NCI-H2227 (cell line): ENCODE measurements at regions not wholly inside any gene's neighbourhood (a gene's known extent, or its start where the extent isn't known, plus 50 kb on each side); places are given as distances from the start of the nearest gene placed in this dataset.
"Not testable (repeated sequence)": the region's sequence is repeated elsewhere in the genome, so short reads cannot be mapped to it uniquely, and the experiment has no call there.

ENCODE experiments used
- DNase-seq: peaks from one replicate; lab custom pipeline; 2025; ENCODE audit not compliant: unreplicated experiment; lab: John Stamatoyannopoulos, UW

DNA sequence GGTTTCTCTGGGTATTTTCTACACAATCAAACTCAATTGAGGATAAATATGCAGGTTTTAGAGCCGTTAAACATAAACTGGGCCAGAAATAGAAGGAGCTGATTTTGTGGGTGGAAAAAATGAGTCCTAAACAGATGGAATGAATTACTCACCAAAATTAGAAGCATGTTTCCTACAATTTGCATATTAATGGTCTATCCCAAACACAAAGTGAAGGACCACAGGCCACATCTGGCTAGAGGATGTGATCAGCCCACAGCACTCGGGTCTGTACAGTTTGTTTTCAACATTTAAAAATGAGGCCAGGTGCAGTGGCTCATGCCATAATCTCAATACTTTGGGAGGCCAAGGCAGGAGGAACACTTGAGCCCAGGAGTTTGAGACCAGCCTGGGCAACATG, 296.3 kb downstream of the PREX1 start:
- no peak for DNase-seq

DNA sequence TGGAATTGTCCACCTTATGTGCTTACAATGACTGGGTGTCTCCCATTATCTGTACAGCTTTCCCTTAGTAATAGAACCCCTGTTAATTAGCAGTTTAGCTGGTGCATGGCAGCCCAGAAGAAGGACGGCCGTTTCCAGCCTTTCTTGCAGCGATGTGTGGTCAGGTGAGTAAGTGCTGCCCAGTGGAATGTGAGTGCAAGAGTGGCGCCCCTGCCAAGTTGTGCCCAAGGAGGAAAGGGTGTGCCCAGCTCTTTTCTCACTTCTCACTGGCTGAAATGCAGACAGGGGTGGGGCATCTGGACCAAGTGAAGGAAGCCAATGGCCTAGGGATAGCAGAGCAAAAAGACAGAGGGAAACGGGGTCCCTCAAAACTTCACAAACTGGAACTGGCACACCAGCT, 296.8 kb downstream of the PREX1 start:
- no peak for DNase-seq

DNA sequence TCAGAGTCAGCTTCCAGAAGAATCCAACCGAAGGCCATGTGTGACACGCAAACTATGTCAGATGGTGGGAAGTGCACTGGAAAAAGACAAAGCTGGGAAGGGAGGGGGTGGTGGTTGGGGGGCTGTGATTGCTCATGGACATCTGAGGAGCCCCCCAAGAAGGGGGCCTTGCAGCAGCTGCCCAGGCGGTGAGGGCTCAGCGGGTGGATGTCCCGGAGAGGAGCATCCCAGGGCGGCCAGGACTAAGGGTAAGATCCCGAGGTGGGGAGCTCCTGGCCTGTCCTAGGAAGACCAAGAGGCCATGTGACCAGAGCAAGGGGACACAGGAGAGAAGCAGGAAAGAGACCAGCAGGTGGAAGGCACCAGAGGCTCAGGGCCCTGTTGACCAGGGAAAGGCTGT, 299.5 kb downstream of the PREX1 start:
- DNase-seq = no peak

DNA sequence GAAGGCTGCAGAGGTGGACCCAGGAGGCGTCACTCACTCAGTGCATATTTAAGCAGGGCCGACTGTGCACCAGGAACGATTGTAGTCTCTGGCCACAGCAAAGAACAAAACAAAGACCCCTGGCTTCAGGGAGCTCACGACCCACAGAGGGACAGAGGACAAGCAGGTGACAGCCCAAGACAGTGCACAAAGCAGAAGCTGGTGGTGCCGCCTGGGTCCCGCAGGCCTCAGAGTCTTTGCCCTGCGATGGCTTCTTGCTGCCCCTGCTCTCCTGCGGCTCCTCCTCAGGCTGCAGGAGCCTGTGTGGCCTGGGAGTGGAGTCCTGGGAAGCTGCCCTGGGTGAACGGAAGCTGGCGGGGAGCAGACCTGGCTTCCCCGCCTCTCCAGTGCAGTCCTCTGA, 300.0 kb downstream of the PREX1 start:
- no peak for DNase-seq

DNA sequence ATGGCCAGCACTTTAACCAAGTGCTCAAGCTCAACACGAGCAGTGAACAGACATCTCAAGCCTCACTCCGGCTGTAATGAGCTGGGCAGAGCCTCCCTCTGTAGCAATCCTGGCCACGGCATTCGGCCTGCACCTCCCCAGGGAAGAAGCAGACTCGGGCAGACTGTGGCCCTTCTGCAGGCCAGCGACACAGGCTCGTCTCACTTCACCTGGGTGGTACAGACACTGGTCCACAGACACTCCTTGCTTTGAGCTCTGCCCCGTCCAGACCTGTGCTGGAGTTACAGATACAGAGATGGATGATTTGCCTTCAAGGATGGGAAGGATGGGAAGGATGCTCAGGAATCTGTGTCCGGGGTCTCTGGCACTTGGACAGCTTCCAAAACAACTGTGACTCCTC, 300.9 kb downstream of the PREX1 start:
- DNase-seq = no peak

DNA sequence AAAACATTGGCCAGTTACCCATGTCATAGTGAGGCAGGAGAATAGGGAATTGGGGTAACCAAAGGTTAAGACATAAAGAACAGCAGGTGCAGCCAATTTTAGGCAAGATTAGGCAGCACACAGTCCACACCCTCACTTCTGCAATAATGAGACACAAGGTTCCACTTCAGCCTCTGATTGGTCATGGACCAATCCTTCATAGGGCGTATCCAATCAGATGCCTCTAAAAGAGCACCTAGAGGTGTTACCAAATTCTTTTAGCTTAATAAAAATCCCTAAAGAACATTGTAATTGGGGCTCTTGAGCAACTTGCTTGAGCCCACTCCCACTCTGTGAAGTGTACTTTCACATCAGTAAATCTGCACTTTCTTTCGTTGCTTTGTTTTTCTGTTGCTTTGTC, 302.4 kb downstream of the PREX1 start:
- no peak for DNase-seq

DNA sequence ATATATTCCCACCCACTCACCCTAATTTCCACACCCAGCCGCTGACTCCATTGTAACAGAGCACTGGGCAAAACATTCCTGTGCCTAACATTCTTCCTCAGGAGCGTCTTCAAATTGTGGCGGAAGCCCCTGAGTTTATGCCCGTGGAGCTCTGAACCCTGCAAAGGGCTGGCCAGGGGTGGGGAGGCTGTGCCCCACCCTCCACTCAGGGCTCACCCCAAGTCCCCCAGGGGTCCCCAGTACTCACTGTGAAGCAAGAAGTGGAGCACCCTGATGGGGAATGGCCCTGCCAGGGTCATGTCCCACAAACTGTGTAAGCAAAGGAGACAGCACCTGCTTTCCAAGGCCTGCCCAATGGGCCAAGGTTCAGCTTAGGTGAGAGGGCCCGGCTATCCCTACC, 303.2 kb downstream of the PREX1 start:
- no peak for DNase-seq

DNA sequence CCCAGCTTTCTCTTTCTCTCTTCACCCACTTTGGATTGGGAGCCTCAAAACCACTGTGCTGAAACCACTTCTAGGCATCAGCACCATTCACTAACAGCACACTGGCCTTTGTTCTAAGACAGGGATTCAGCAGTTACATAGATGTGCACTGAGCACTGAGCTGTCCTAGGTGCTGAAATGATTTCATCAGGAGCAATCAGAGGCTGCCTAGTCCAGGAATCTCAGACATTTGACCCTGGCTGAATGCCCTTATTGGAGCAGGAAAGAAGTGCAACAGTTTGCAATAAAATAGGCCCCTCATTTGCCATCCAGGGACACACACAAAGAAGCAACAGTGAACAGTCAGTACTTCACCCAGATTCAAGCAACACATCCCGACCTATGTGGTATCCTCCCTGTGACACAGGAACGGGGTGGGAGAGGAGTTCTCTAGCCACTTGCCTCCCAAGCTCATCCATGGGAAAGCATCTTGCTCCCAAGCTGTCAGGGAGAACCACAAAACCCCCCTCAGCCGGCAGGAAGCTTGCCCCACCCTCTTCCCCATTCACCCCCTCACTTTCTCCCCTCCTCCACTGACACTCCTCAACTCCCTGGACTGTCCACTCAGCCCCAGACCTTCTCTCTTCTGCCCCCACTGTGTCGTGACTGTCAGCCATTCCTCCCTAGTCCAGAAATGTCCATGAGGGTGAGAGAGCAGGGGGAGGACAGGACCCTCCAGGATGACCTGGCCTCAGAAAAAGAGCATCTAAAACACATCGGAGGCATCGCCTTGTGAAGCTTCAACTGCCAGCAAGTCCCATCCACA, 304.4 kb downstream of the PREX1 start:
- no peak for DNase-seq

DNA sequence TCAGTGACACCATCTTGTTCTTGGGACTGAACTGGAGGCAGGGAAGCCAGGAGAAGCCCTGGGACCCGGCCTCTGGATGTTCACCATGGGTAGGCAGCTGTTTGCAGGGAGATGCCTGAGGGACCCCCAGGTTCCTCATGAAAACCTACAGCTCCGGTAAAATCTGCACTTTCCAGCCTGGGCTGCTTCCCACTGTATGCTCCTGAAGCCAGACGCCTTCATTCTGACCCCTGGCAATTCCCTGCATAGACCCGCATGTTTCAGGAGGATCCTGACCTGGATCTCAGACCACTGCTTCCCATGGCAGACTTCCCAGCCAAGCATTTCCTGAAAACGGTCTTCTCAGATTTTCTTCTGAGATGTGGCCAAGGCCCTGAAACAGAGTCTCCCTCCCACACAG, 306.7 kb downstream of the PREX1 start:
- no peak for DNase-seq

DNA sequence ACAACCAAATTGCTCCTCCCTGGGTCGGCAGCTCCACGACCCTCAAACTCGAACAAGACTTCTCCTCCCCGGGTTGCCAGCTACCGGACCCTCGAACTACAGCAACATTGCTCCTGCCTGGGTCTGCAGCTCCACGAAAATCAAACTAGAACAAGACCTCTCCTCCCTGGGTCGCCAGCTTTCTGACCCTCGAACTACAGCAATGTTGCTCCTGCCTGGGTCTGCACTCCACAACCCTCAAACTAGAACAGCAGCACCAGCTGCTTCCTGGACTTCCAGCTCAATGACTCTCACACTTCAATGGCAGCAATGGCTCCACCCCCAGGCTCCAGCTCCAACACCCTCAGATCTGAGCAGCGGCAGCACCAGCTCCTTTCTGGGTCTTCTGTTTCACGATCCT, 311.6 kb downstream of the PREX1 start:
- not testable (repeated sequence) for DNase-seq

DNA sequence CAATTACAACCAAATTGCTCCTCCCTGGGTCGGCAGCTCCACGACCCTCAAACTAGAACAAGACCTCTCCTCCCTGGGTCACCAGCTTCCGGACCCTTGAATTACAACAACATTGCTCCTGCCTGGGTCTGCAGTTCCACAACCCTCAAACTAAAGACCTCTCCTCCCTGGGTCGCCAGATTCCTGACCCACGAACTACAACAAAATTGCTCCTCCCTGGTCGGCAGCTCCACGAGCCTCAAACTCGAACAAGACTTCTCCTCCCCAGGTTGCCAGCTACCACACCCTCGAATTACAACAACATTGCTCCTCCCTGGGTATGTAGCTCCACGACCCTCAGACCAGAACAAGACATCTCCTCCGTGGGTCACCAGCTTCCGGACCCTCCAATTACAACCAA, 313.2 kb downstream of the PREX1 start:
- DNase-seq = not testable (repeated sequence)

DNA sequence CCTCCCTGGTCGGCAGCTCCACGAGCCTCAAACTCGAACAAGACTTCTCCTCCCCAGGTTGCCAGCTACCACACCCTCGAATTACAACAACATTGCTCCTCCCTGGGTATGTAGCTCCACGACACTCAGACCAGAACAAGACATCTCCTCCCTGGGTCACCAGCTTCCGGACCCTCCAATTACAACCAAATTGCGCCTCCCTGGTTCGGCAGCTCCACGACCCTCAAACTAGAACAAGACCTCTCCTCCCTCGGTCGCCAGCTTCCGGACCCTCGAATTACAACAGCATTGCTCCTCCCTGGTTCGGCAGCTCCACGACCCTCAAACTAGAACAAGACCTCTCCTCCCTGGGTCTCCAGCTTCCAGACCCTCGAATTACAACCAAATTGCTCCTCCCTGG, 315.3 kb downstream of the PREX1 start:
- not testable (repeated sequence) for DNase-seq

DNA sequence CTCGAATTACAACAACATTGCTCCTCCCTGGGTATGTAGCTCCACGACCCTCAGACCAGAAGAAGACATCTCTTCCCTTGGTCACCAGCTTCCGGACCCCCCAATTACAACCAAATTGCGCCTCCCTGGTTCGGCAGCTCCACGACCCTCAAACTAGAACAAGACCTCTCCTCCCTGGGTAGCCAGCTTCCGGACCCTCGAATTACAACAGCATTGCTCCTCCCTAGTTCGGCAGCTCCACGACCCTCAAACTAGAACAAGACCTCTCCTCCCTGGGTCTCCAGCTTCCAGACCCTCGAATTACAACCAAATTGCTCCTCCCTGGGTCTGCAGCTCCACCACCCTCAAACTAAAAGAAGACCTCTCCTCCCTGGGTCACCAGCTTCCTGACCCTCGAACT, 322.7 kb downstream of the PREX1 start:
- not testable (repeated sequence) for DNase-seq

DNA sequence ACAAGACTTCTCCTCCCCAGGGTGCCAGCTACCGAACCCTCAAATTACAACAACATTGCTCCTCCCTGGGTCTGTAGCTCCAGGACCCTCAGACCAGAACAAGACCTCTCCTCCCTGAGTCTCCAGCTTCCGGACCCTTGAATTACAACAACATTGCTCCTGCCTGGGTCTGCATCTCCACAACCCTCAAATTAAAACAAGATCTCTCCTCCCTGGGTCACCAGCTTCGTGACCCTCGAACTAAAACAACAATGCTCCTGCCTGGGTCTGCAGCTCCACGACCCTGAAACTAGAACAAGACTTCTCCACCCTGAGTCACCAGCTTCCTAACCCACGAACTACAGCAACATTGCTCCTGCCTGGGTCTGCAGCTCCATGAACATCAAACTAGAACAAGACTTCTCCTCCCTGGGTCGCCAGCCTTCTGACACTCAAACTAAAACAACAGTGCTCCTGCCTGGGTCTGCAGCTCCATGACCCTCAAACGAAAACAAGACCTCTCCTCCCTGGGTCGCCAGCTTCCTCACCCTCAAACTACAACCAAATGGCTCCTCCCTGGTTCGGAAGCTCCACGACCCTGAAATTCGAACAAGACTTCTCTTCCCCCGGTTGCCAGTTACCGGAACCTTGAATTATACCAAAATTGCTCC, 324.5 kb downstream of the PREX1 start:
- DNase-seq = no peak

DNA sequence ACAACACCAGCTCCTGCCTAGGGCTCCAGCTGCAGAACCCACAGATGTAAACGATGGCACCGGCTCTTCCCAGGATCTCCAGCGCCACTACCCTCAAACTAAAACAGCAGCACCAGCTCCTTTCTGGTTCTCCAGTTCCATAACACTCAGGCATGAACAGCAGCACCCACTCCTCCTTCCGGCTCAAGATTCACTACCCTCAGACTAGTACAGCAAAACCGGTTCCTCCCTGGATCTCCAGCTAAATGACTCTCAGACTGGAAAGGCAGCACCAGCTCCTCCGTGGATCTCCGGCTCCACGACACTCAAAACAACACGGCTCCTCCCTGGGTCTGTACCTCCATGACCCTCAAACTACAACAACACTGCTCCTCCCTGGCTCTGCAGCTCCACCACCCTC, 325.0 kb downstream of the PREX1 start:
- DNase-seq = no peak

DNA sequence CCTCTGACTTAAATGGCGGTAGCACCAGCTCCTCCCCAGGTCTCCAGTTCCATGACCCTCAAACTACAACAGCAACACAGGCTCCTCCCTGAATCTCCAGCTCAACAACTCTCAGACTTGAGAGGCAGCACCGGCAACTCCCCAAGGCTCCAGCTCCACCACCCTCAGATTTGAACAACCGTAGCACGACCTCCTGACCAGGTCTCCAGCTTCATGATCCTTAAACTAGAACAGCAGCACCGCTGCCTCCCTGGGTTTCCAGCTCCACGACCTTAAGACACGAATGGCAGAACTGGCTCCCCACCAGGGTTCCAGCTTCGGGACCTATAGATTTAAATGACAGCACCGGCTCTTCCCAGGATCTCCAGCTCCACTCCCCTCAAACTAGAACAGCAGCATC, 325.8 kb downstream of the PREX1 start:
- no peak for DNase-seq

DNA sequence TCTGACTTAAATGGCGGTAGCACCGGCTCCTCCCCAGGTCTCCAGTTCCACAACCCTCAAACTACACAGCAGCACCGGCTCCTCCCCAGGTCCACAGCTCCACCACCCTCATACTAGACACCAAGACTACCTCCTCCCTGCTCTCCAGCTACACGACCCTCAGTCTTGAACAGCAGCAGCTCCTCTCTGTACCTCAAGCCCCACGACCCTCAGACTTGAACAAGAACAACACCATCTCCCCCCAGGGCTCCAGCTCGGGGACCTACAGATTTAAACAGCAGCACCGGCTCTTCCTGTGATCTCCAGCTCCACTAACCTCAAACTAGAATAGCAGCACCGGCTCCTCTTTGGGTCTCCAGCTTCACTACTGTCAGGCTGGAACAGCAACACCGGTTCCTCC, 326.9 kb downstream of the PREX1 start:
- DNase-seq = not testable (repeated sequence)

DNA sequence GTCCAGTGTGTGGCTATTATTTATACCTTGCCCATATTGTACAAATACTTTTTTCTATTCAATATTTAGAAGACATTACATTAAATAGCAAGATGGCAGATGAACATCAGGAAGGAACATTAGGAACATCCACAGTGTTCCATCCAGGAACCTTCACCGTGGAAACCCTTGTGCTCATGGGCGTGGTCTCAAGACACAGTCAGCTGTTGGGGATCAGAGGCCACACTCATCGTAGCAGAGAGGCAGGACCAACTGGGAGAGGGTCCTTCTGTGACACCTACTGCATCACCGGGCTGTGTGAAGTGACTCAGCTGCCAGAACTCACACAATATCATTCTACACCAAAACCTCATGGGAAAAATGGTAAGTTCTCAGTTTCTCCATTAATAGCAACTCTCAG, 328.9 kb downstream of the PREX1 start:
- DNase-seq = not testable (repeated sequence)

DNA sequence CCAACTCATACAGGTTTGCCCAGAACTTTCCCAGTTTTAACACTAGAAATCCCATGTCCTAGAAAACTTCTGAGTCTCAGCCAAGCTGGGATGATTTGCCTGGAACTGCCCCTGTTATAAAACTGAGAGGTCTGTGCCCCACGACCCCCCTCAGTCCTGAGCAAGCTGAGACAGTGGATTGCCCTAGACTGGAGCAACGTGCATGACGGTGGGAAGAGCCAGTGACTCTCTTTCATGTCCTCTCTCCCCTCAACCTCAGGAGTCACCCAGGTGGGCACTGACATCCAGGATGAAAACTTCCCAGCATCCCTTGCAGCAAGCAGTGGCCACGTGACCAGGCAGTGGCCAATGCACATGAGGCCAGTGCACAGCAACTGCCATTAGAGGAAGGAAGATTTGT, 329.7 kb downstream of the PREX1 start:
- DNase-seq = not testable (repeated sequence)

DNA sequence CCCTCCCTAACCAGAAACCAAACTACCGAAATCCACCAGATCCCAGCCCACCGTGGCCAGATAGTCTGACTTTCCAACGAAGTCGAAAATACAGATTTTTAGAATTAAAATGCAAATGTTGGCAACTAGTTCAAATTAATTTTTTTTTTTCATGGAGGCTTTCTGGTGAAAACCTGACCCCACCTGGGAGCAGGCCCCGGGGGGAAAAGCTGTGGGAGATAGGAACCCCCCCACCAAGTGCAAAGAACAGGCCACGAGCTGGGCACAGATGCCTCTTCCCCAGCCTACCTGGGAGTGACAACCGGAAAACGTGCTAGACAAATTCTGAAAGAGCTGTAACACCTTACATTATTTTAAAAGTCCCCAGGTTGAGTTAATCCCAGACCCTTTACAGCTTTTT, 333.8 kb downstream of the PREX1 start:
- DNase-seq = no peak

DNA sequence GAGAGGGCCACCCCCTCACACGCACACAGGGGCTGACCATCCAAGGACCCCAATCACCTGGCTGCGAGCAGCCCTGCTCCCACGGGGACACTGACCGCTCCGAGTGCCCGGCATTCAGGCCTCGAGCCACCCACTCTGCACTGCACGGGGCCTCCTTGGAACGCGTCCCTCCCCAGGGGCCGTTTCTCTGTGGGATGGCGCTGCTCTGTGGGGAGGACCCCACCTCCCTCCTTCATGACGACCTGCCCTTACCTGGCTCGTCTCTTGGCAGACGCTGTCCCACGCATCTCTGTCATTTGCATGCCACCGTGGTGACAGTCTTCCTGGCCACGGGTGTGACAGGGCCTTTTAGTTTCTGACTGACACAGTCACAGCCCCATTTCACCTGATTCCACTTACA, 334.5 kb downstream of the PREX1 start:
- DNase-seq = not testable (repeated sequence)

DNA sequence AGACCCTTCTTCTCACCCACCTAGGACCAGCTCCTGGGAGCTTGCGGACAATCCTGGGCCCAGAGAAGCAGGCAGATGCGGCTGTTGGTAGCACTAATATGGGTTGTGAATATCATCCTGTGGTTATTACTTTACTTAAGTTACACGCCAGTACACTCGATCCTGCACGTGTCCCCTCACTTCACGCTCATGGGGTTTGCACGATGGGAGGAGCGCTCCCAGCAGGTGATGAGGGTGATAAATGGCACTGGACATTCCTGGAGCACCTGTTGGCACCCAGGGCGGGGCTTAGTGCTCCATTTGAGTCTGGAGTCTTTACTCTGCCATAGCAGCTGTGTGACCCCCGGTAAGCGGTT, 335.1 kb downstream of the PREX1 start:
- no peak for DNase-seq
